Vagina (tissue), 2 donors: ENCODE measurements at regions not wholly inside any gene's neighbourhood (a gene's known extent, or its start where the extent isn't known, plus 50 kb on each side); places are given as distances from the start of the nearest gene placed in this dataset.

Experiments used
- POLR2A ChIP-seq, 2 donors: fragments of 450-650 bp; IDR thresholded peaks; one replicate each; pipeline ENCODE4 v1.6.1; 2017; ENCODE audit warnings: antibody characterized with exemption in 2 of 2, mild to moderate bottlenecking in 2 of 2, moderate library complexity in 2 of 2
- POLR2AphosphoS5 ChIP-seq, 2 donors: sonication (generic); formaldehyde crosslinking; IDR thresholded peaks; one replicate each; pipeline ENCODE4 v1.9.0; 2017; ENCODE audit warnings: antibody characterized with exemption in 2 of 2, mild to moderate bottlenecking in 2 of 2, low read depth in 1 of 2; ENCODE audit not compliant: insufficient read depth in 1 of 2
- TF ChIP-seq, protein P1 (sequence below), 3 experiments: fragments of 450-650 bp in 2 of 3; fragments of 200-600 bp in 1 of 3; sonication (generic) in 1 of 3; IDR thresholded peaks; one replicate each; pipeline ENCODE4 v1.5.1; 2017 to 2019; ENCODE audit warnings: antibody characterized with exemption in 3 of 3, mild to moderate bottlenecking in 2 of 3, moderate library complexity in 2 of 3

DNA sequence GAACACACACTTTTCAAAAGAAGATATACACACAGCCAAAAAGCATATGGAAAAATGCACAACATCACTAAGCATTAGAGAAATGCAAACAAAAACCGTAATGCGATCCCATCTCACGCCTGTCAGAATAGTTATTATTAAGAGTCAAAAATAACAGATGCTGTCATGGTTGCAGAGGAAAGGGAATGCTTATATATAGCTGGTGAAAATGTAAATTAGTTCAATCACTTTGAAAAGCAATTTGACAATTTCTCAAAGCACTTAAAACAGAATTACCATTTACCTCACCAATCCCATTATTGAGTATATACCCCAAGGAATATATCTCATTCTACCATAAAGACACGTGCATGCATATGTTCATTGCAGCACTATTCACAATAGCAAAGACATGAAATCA lies 126.8 kb upstream of the MRPS30 start:
- no peak for TF ChIP-seq POLR2A (IDR thresholded peaks at IDR 0.05)
- TF ChIP-seq, protein P1, sequence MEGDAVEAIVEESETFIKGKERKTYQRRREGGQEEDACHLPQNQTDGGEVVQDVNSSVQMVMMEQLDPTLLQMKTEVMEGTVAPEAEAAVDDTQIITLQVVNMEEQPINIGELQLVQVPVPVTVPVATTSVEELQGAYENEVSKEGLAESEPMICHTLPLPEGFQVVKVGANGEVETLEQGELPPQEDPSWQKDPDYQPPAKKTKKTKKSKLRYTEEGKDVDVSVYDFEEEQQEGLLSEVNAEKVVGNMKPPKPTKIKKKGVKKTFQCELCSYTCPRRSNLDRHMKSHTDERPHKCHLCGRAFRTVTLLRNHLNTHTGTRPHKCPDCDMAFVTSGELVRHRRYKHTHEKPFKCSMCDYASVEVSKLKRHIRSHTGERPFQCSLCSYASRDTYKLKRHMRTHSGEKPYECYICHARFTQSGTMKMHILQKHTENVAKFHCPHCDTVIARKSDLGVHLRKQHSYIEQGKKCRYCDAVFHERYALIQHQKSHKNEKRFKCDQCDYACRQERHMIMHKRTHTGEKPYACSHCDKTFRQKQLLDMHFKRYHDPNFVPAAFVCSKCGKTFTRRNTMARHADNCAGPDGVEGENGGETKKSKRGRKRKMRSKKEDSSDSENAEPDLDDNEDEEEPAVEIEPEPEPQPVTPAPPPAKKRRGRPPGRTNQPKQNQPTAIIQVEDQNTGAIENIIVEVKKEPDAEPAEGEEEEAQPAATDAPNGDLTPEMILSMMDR (IDR thresholded peaks at IDR 0.05) = no peak
- no peak for TF ChIP-seq POLR2AphosphoS5 (IDR thresholded peaks at IDR 0.05; ENCODE audit: insufficient read depth in 1 of 2, low read depth in 1 of 2)
